H1 (cell line): ENCODE measurements at regions not wholly inside any gene's neighbourhood (a gene's known extent, or its start where the extent isn't known, plus 50 kb on each side); places are given as distances from the start of the nearest gene placed in this dataset.

ENCODE experiments used
- CTCF ChIA-PET: fragments of 300-600 bp; sonication (Branson Sonifier 250); formaldehyde crosslinking; loops from one replicate; lab custom pipeline; 2021; ENCODE audit not compliant: partially characterized antibody; lab: Charles Lee
- POLR2A ChIA-PET: fragments of 300-600 bp; sonication (Branson Sonifier 250); formaldehyde crosslinking; loops from one replicate; lab custom pipeline; 2021; ENCODE audit warnings: inconsistent platforms; ENCODE audit not compliant: partially characterized antibody; lab: Charles Lee
- DNase-seq, 2 experiments: peaks; one replicate each; pipeline versions ENCODE4 v3.0.0 to v3.0.0-alpha.2; 2010 to 2022; ENCODE audit warnings: low spot score in 2 of 2, low read depth in 1 of 2, mixed read lengths in 1 of 2
- FAIRE-seq: peaks from 2 replicates; lab custom pipeline; 2011; peaks lifted over from hg19 to GRCh38; lab: Jason Lieb, UNC
- H2AFZ ChIP-seq: 2 replicates; pipeline ENCODE4 v1.8.1; 2012; ENCODE audit warnings: low read length, inconsistent platforms
- H2AK5ac ChIP-seq: 2 replicates; pipeline ENCODE4 v1.6.1; 2013; ENCODE audit warnings: low read depth, low read length
- H2BK120ac ChIP-seq: replicated peaks from 2 replicates; pipeline ENCODE3; 2013; ENCODE audit warnings: low read depth, low read length, inconsistent platforms
- H2BK12ac ChIP-seq: 2 replicates; pipeline ENCODE4 v1.6.1; 2013; ENCODE audit warnings: low read depth, low read length
- H2BK15ac ChIP-seq: 2 replicates; pipeline ENCODE4 v1.6.1; 2013; ENCODE audit warnings: low read length
- H2BK20ac ChIP-seq: 2 replicates; pipeline ENCODE4 v1.6.1; 2013; ENCODE audit warnings: low read length
- H2BK5ac ChIP-seq: 2 replicates; pipeline ENCODE4 v1.6.1; 2013; ENCODE audit warnings: low read depth, low read length
- H3K14ac ChIP-seq: 2 replicates; pipeline ENCODE4 v1.6.1; 2013; ENCODE audit warnings: inconsistent platforms; ENCODE audit not compliant: insufficient read length
- H3K18ac ChIP-seq: 2 replicates; pipeline ENCODE4 v1.6.1; 2013; ENCODE audit warnings: low read length; ENCODE audit errors: extremely low read depth
- H3K23ac ChIP-seq: 2 replicates; pipeline ENCODE4 v1.6.1; 2013; ENCODE audit warnings: inconsistent platforms; ENCODE audit not compliant: insufficient read length
- H3K23me2 ChIP-seq: 2 replicates; pipeline ENCODE4 v1.6.1; 2013; ENCODE audit warnings: low read depth, low read length
- H3K27ac ChIP-seq: 2 replicates; pipeline ENCODE4 v1.6.1; 2011; ENCODE audit warnings: low read depth, low read length, inconsistent platforms
- H3K27me3 ChIP-seq, 4 experiments: replicated peaks in 1 of 4; 1 replicate in 1 of 4; 2 replicates in 3 of 4; pipeline versions ENCODE4 v1.6.1 to v1.8.1; 2011 to 2013; ENCODE audit warnings: low read length in 3 of 4, mild to moderate bottlenecking in 3 of 4, inconsistent platforms in 2 of 4, mixed read lengths in 2 of 4, moderate library complexity in 1 of 4; ENCODE audit not compliant: control insufficient read depth in 3 of 4, insufficient read depth in 3 of 4; ENCODE audit errors: extremely low read depth in 1 of 4
- H3K36me3 ChIP-seq, 4 experiments: 2 replicates each; pipeline versions ENCODE4 v1.6.1 to v1.8.1; 2011 to 2013; ENCODE audit warnings: mild to moderate bottlenecking in 4 of 4, low read length in 3 of 4, moderate library complexity in 2 of 4, control low read depth in 1 of 4, inconsistent platforms in 1 of 4; ENCODE audit not compliant: insufficient read depth in 4 of 4, control insufficient read depth in 2 of 4
- H3K4ac ChIP-seq: replicated peaks from 2 replicates; pipeline ENCODE3; 2013; ENCODE audit warnings: low read length, low read depth, mixed read lengths, inconsistent platforms; ENCODE audit not compliant: insufficient read length
- H3K4me1 ChIP-seq, 4 experiments: replicated peaks in 1 of 4; 1 replicate in 1 of 4; 2 replicates in 3 of 4; pipeline versions ENCODE4 v1.6.1 to v1.8.1; 2011 to 2013; ENCODE audit warnings: low read length in 3 of 4, inconsistent platforms in 2 of 4, mixed read lengths in 1 of 4; ENCODE audit not compliant: insufficient read depth in 4 of 4, control insufficient read depth in 3 of 4
- H3K4me2 ChIP-seq, 2 experiments: 2 replicates each; pipeline versions ENCODE4 v1.6.1 to v1.8.1; 2011 to 2013; ENCODE audit warnings: low read depth in 2 of 2, low read length in 2 of 2, control low read depth in 1 of 2, inconsistent platforms in 1 of 2, mild to moderate bottlenecking in 1 of 2; ENCODE audit not compliant: insufficient read depth in 1 of 2
- H3K4me3 ChIP-seq, 4 experiments: fragments of 200-600, 300-600 bp in 1 of 4; sonication (generic), shearing (Covaris generic), sonication (Bioruptor Twin) in 1 of 4; 2 replicates each; pipeline versions ENCODE4 v1.5.1 to v1.8.1; 2011 to 2016; ENCODE audit warnings: low read length in 4 of 4, low read depth in 3 of 4, control low read depth in 2 of 4, inconsistent platforms in 2 of 4, mild to moderate bottlenecking in 2 of 4, mixed read lengths in 1 of 4, moderate library complexity in 1 of 4; ENCODE audit not compliant: insufficient read depth in 2 of 4; ENCODE audit errors: extremely low read depth in 1 of 4
- H3K56ac ChIP-seq: replicated peaks from 2 replicates; pipeline ENCODE3; 2013; ENCODE audit warnings: low read depth, mild to moderate bottlenecking, mixed read lengths, low read length, inconsistent platforms; ENCODE audit not compliant: insufficient read length
- H3K79me1 ChIP-seq: 2 replicates; pipeline ENCODE4 v1.6.1; 2013; ENCODE audit warnings: low read depth, low read length, control low read depth
- H3K79me2 ChIP-seq, 2 experiments: 2 replicates each; pipeline versions ENCODE4 v1.6.1 to v1.8.1; 2012 to 2013; ENCODE audit warnings: low read length in 2 of 2, mild to moderate bottlenecking in 2 of 2, inconsistent platforms in 1 of 2; ENCODE audit not compliant: insufficient read depth in 2 of 2, control insufficient read depth in 1 of 2
- H3K9ac ChIP-seq, 4 experiments: replicated peaks in 1 of 4; 1 replicate in 1 of 4; 2 replicates in 3 of 4; pipeline versions ENCODE4 v1.6.1 to v1.8.1; 2011 to 2013; ENCODE audit warnings: low read depth in 3 of 4, low read length in 3 of 4, control low read depth in 2 of 4, mild to moderate bottlenecking in 2 of 4, moderate library complexity in 2 of 4, inconsistent platforms in 1 of 4; ENCODE audit errors: extremely low read depth in 1 of 4
- H3K9me3 ChIP-seq, 2 experiments: 2 replicates each; pipeline versions ENCODE4 v1.6.1 to v1.8.1; 2012 to 2013; ENCODE audit warnings: mild to moderate bottlenecking in 2 of 2, moderate library complexity in 2 of 2, control low read depth in 1 of 2, inconsistent platforms in 1 of 2, low read depth in 1 of 2, low read length in 1 of 2, mixed read lengths in 1 of 2; ENCODE audit not compliant: insufficient read depth in 2 of 2
- H4K20me1 ChIP-seq, 2 experiments: replicated peaks in 1 of 2; 2 replicates each; pipeline versions ENCODE3 to v1.8.1; 2011 to 2013; ENCODE audit warnings: inconsistent platforms in 2 of 2, low read length in 2 of 2, mild to moderate bottlenecking in 1 of 2; ENCODE audit not compliant: insufficient read depth in 2 of 2, control insufficient read depth in 1 of 2
- H4K5ac ChIP-seq: 2 replicates; pipeline ENCODE4 v1.6.1; 2013; ENCODE audit warnings: low read length, low read depth, mixed read lengths, inconsistent platforms; ENCODE audit not compliant: insufficient read length
- H4K8ac ChIP-seq: 2 replicates; pipeline ENCODE4 v1.8.0; 2013; ENCODE audit warnings: mild to moderate bottlenecking, moderate library complexity, low read length, inconsistent platforms; ENCODE audit not compliant: insufficient read depth; ENCODE audit errors: extremely low read depth
- H4K91ac ChIP-seq: replicated peaks from 2 replicates; pipeline ENCODE3; 2013; ENCODE audit warnings: low read length, mixed read lengths, inconsistent platforms; ENCODE audit not compliant: insufficient read length
- SUZ12 ChIP-seq: fragments of 200-600 bp; sonication (generic); IDR thresholded peaks from 2 replicates; pipeline ENCODE4 v1.6.1; 2012; ENCODE audit warnings: mild to moderate bottlenecking, inconsistent platforms, low read length, moderate library complexity, mixed read lengths
- WGBS, 2 experiments: shearing (Covaris generic) in 1 of 2; methylation state at CpG; one replicate each; pipeline versions ENCODE4 v1.1.6 to v1.1.7; 2013 to 2015; ENCODE audit warnings: low lambda C conversion rate in 2 of 2, mixed read lengths in 2 of 2, inconsistent platforms in 1 of 2, low coverage in 1 of 2, missing lambda C conversion rate in 1 of 2; ENCODE audit not compliant: insufficient replicate concordance in 2 of 2, insufficient coverage in 1 of 2, insufficient read length in 1 of 2; ENCODE audit errors: extremely low coverage in 1 of 2, missing lambda C conversion rate in 1 of 2; 5-methylcytosine and 5-hydroxymethylcytosine counted together

GRCh38 chr9:95760791-95761190 is 114.7 kb upstream of the ERCC6L2 start:
- H3K9ac ChIP-seq, result no peak overlapping the region
- no peak overlapping the region for H3K4me2 ChIP-seq
- no peak overlapping the region for H3K18ac ChIP-seq
- ChIA-PET POLR2A (interaction anchor here (2.4 kb wide), 1 partner anchor 10 kb away, joined by 8 read pairs; no protein-coding TSS in a partner anchor), CTCF (interaction anchor here (1.1 to 1.2 kb wide), 2 partner anchors 10 to 457 kb away, joined by 3 read pairs; no protein-coding TSS in a partner anchor)
- no peak for TF ChIP-seq SUZ12
- no peaks in the 10 kb centered on the region for H3K79me1 ChIP-seq
- H4K20me1 ChIP-seq, result no peaks in the 10 kb centered on the region
- no peak overlapping the region for H3K14ac ChIP-seq
- no peaks in the 10 kb centered on the region for H3K9me3 ChIP-seq
- H2BK120ac ChIP-seq, result no peak overlapping the region
- H3K27me3 ChIP-seq, result peaks cover 0 to 3% (median 3%) of the 10 kb centered on the region in 4 experiments; a peak in 2 of 7 replicates
- H2BK15ac ChIP-seq, result no peak overlapping the region
- no peak overlapping the region for H3K4me3 ChIP-seq
- no peaks in the 10 kb centered on the region for H3K36me3 ChIP-seq
- no peak overlapping the region for H2BK12ac ChIP-seq
- no peak overlapping the region for H3K4ac ChIP-seq
- H3K23me2 ChIP-seq, result no peaks in the 10 kb centered on the region
- DNase-seq (no peak), FAIRE-seq (no peak)
- no peak overlapping the region for H4K8ac ChIP-seq
- H2BK20ac ChIP-seq, result 0 out of 2 replicates have a peak overlapping the region, but pooled peaks have one; percentile 29
- no peak overlapping the region for H4K91ac ChIP-seq
- no peak overlapping the region for H2AK5ac ChIP-seq
- H3K23ac ChIP-seq, result no peak overlapping the region
- H3K4me1 ChIP-seq, result peaks cover 4 to 18% (median 16%) of the 10 kb centered on the region in 4 experiments
- no peak overlapping the region for H2BK5ac ChIP-seq
- no peak overlapping the region for H4K5ac ChIP-seq
- H3K56ac ChIP-seq, result no peak overlapping the region
- WGBS, 2 experiments, result 83% methylated on average over 8 of the region's 8 CpGs; no CpG with 5 or more reads in 1 of the 2 experiments
- no peak overlapping the region for H3K27ac ChIP-seq
- no peaks in the 10 kb centered on the region for H3K79me2 ChIP-seq
- no peak overlapping the region for H2AFZ ChIP-seq
